Heart left ventricle (tissue), 16 donors: ENCODE measurements at regions not wholly inside any gene's neighbourhood (a gene's known extent, or its start where the extent isn't known, plus 50 kb on each side); places are given as distances from the start of the nearest gene placed in this dataset.

Experiments
- ATAC-seq, 4 donors: fragments of 200-7000 bp; cut with Tn5 transposase; one replicate each; pipeline ENCODE4 v1.9.1; 2020 to 2022; ENCODE audit warnings: moderate library complexity in 4 of 4, mild to moderate bottlenecking in 3 of 4, moderate number of reproducible peaks in 1 of 4
- DNase-seq, 5 donors: peaks; one replicate each; pipeline ENCODE4 v3.0.0-alpha.2; 2020
- H3K27ac ChIP-seq, 12 donors: fragments of 200-600 bp; sonication (generic) in 4 of 12; one replicate each; pipeline versions ENCODE4 v1.5.0 to v1.8.0; 2016 to 2022; ENCODE audit warnings: mild to moderate bottlenecking in 2 of 12
- H3K27me3 ChIP-seq, 9 donors: fragments of 200-600 bp; sonication (generic) in 2 of 9; one replicate each; pipeline versions ENCODE4 v1.5.1 to v1.8.0; 2016 to 2022; ENCODE audit warnings: mild to moderate bottlenecking in 3 of 9
- H3K36me3 ChIP-seq, 9 donors: fragments of 200-600 bp; sonication (generic) in 2 of 9; one replicate each; pipeline versions ENCODE4 v1.5.0 to v1.8.0; 2018 to 2022; ENCODE audit warnings: mild to moderate bottlenecking in 2 of 9
- H3K4me1 ChIP-seq, 12 donors: fragments of 200-600 bp; sonication (generic) in 4 of 12; one replicate each; pipeline versions ENCODE4 v1.5.0 to v1.8.0; 2016 to 2022; ENCODE audit warnings: mild to moderate bottlenecking in 3 of 12
- H3K4me3 ChIP-seq, 12 donors: fragments of 200-600 bp; sonication (generic) in 4 of 12; one replicate each; pipeline versions ENCODE4 v1.5.0 to v1.8.0; 2017 to 2022; ENCODE audit warnings: mild to moderate bottlenecking in 9 of 12, moderate library complexity in 4 of 12
- H3K9me3 ChIP-seq, 12 donors: fragments of 200-600 bp; sonication (generic) in 4 of 12; one replicate each; pipeline versions ENCODE4 v1.5.0 to v1.8.0; 2016 to 2022; ENCODE audit warnings: mild to moderate bottlenecking in 1 of 12
- POLR2A ChIP-seq, 2 donors: fragments of 450-650 bp; IDR thresholded peaks; one replicate each; pipeline ENCODE4 v1.6.1; 2017; ENCODE audit warnings: antibody characterized with exemption in 2 of 2, mild to moderate bottlenecking in 2 of 2, moderate library complexity in 2 of 2
- WGBS, 4 donors: extraction: QIAGEN DNeasy Blood & Tissue Kit in 2 of 4; methylation state at CpG; one replicate each; pipeline versions ENCODE4 v1.1.5 to v1.1.7; 2013 to 2018; 5-methylcytosine and 5-hydroxymethylcytosine counted together
- intact Hi-C, 10 donors: fragments of 100-400 bp; cut with DNase I; formaldehyde crosslinking; loops; one replicate each; pipeline versions ENCODE4 v1.11.1 to v1.14.2; 2022
- TF ChIP-seq, protein P1 (sequence below), 12 donors: fragments of 200-600 bp; sonication (generic) in 4 of 12; IDR thresholded peaks; one replicate each; pipeline versions ENCODE4 v1.5.0 to v1.8.0; 2018 to 2022; ENCODE audit warnings: antibody characterized with exemption in 12 of 12, mild to moderate bottlenecking in 5 of 12
- donor health status: ischemic (EF 13 %, LVEDD 7.1; RV severe dilation, severe dysfunction).
- donor health status: healthy with polysubstance abuse.
- donor health status: DM: no; HTN: yes; CAD: no.
- donor health status: DM: no; HTN: no; CAD: no.
- donor health status: ischemic (EF 25% LVEDD 6.9; RV normal size, moderate dysfunction).
- donor health status: ischemic (EF 25% LVEDD 5.7; RV mildly dilated, moderate dysfunction).
- donor health status: healthy.
- donor health status: DM: yes; HTN: yes; CAD: no.
- donor health status: ischemic (EF 35%, LVEDD 5.7; RV mildly dilated, moderate dysfunction).
- donor health status: nonischemic (EF 11% LVEDD 7.7; RV severe dilation, severe dysfunction).
- donor health status: DM: yes; HTN: yes; CAD: no.
- donor health status: PGD.
- donor health status: ischemic (EF 29% LVEDD 5.4; RV normal size, mild dysfunction).
- donor health status: nonischemic (EF 23%, LVEDD 6.1; RV moderate dilation, normal function).

DNA sequence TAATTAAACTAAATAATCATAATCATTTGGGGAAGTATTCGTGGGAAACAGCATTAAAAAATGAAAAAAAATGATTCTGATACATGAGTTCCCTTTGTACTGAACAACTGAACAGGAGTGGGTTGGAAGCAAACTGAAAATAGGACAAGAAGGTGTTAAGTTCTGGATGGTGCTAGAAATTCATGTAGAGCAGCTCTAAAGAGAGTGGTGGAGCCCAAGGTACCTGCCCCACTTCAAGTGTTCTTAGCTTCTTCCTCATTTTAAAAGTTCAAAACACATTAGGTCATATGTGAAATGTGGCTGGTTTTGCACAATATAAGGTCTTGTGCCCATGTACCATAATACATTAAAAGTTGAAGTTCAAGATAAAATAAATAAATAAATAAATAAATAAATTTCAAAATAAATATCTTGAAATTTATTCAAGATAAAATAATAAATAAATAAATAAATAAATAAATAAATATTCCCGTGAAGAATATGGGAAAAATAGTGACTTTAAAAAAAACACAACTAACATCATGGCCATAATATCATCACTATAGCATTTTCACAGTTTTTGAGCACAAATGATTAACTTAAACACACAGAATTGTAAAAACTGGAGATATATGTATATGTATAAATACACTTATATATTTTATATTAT is 191.5 kb upstream of the PRKD1 start:
- no peaks in the 10 kb centered on the region for H3K36me3 ChIP-seq
- TF ChIP-seq, protein P1, sequence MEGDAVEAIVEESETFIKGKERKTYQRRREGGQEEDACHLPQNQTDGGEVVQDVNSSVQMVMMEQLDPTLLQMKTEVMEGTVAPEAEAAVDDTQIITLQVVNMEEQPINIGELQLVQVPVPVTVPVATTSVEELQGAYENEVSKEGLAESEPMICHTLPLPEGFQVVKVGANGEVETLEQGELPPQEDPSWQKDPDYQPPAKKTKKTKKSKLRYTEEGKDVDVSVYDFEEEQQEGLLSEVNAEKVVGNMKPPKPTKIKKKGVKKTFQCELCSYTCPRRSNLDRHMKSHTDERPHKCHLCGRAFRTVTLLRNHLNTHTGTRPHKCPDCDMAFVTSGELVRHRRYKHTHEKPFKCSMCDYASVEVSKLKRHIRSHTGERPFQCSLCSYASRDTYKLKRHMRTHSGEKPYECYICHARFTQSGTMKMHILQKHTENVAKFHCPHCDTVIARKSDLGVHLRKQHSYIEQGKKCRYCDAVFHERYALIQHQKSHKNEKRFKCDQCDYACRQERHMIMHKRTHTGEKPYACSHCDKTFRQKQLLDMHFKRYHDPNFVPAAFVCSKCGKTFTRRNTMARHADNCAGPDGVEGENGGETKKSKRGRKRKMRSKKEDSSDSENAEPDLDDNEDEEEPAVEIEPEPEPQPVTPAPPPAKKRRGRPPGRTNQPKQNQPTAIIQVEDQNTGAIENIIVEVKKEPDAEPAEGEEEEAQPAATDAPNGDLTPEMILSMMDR (IDR thresholded peaks at IDR 0.05): no peak
- TF ChIP-seq POLR2A (IDR thresholded peaks at IDR 0.05): no peak
- no peak overlapping the region for H3K4me3 ChIP-seq
- H3K9me3 ChIP-seq: no peaks in the 10 kb centered on the region
- peaks cover 0 to 8% (median 0%) of the 10 kb centered on the region in 9 donors for H3K27me3 ChIP-seq
- H3K27ac ChIP-seq: no peak overlapping the region
- 63 to 73% (median 68%) methylated on average over 2 of the region's 2 CpGs for WGBS, 4 donors
- intact Hi-C loops: no loop called here
- ATAC-seq (no peak), DNase-seq (no peak)
- H3K4me1 ChIP-seq: no peaks in the 10 kb centered on the region

DNA sequence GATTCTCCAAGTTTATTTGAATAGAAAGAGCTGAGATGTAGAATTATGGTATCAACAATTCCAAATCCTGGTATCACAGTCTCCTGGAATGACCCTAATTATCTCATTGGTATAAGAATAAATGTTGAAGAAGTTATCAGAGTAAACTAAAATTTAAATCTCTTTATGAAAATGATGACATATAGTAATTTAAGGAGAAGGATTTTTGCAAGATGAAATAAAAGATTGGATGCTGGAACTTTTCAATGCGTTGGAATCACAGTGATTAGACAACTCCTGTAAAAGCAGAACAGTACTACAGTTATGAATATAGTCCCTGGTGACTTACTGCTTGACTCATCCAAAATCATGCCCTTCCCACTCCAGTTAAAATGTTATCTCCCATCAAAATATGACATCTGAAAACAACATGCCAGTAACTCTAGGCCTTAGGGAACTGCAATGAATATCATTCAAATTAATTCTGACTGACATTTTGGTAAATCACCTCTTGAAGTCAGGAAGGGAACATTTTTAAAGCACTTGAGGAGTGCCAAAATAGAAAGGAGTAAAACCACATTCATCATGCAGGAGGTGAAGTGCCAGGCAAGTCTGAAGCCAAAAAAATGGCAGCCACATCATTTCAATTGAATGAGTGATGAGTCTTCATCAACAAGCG is 197.8 kb upstream of the PRKD1 start:
- Histone ChIP-seq H3K9me3 (peaks cover 0 to 2% (median 0%) of the 10 kb centered on the region in 12 donors), H3K4me3 (no peak overlapping the region), H3K4me1 (no peaks in the 10 kb centered on the region), H3K27ac (no peak overlapping the region), H3K36me3 (no peaks in the 10 kb centered on the region), H3K27me3 (no peaks in the 10 kb centered on the region)
- DNase-seq: no peak
- TF ChIP-seq POLR2A (IDR thresholded peaks at IDR 0.05): no peak
- TF ChIP-seq, protein P1 (IDR thresholded peaks at IDR 0.05): no peak
- no peak for ATAC-seq
- 79 to 89% (median 86%) methylated on average over 2 of the region's 2 CpGs for WGBS, 4 donors
- intact Hi-C loops: no loop called here

DNA sequence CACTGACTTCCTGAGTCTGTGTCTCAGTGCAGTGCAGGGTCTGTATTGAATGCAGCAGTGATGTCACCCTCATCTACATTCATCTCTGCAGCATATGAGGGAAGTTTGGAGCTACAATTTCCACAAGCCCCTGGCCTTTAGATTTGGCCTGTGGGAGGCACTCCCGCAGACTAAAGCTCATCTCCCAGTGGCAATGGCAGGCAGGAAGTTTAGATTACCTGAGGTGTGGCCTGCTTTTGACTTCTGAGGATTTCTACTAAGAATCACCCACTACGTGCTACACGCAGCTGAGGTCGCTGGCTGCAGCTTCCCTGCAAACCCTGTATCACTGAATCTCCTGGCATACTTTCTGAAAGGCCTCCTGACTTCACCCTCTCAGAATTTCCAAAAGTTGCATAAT is 202.2 kb upstream of the PRKD1 start:
- Histone ChIP-seq H3K4me3 (no peak overlapping the region), H3K4me1 (no peaks in the 10 kb centered on the region), H3K27me3 (no peaks in the 10 kb centered on the region), H3K27ac (no peak overlapping the region), H3K9me3 (peaks cover 0 to 2% (median 0%) of the 10 kb centered on the region in 12 donors), H3K36me3 (no peaks in the 10 kb centered on the region)
- WGBS, 4 donors: 46 to 55% (median 50%) methylated on average over 4 of the region's 4 CpGs
- TF ChIP-seq, protein P1 (IDR thresholded peaks at IDR 0.05): no peak
- no peak for TF ChIP-seq POLR2A (IDR thresholded peaks at IDR 0.05)
- DNase-seq (no peak), ATAC-seq (no peak)
- intact Hi-C loops: no loop called here

DNA sequence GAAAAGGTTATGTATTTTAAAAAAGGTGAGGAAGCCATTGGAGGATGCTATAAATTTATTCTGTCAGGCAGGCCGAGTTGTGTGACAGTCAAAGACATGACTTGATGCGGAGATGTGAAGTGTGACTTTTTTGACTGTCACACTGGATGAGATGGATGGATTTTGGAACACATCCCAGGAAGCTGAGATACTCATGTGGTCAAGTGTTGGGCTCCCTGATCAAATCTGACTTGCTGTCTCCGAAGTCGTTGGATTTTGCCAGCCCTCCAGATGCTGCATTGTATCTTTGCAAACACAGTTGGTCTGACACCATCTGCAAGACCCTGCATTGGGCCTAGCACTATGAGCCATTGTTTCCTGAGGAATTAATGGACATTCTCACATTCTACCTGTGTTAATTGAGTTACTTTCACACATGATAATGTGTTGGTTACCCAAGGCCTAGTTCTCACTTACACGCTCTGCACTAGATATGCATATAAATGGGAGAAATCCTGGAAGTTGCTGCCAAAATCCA is 204.0 kb upstream of the PRKD1 start:
- no peaks in the 10 kb centered on the region for H3K4me1 ChIP-seq
- TF ChIP-seq, protein P1 (IDR thresholded peaks at IDR 0.05): no peak
- TF ChIP-seq POLR2A (IDR thresholded peaks at IDR 0.05): no peak
- H3K36me3 ChIP-seq: no peaks in the 10 kb centered on the region
- DNase-seq: no peak
- no peak overlapping the region for H3K4me3 ChIP-seq
- H3K27me3 ChIP-seq: no peaks in the 10 kb centered on the region
- peaks cover 0 to 2% (median 0%) of the 10 kb centered on the region in 12 donors for H3K9me3 ChIP-seq
- WGBS, 4 donors: 54 to 61% (median 59%) methylated on average over 5 of the region's 5 CpGs
- H3K27ac ChIP-seq: no peak overlapping the region
- intact Hi-C loops: no loop called here
- no peak for ATAC-seq
